ENCODE measurements at regions not wholly inside any gene's neighbourhood (a gene's known extent, or its start where the extent isn't known, plus 50 kb on each side); places are given as distances from the start of the nearest gene placed in this dataset.

GRCh38 chr3:23115171-23115877 is 87.8 kb upstream of the UBE2E2 start:
- DNase-seq (ENCODE audit: low spot score) (no peak), ATAC-seq (no peak)
- Mint-ChIP-seq H3K9me3 (no peaks in the 10 kb centered on the region), H3K27me3 (ENCODE audit: low read depth) (no peaks in the 10 kb centered on the region), H3K4me1 (peaks cover 13% of the 10 kb centered on the region), H3K4me3 (no peak overlapping the region), H3K36me3 (no peaks in the 10 kb centered on the region), H3K27ac (no peak overlapping the region)
- TF ChIP-seq CTCF (IDR thresholded peaks at IDR 0.05) (no peak), USF1 (CRISPR knock-in tag; IDR thresholded peaks at IDR 0.05) (no peak), ATF2 (CRISPR knock-in tag; IDR thresholded peaks at IDR 0.05; ENCODE audit: borderline replicate concordance, low read depth) (no peak), ETV6 (CRISPR knock-in tag; IDR thresholded peaks at IDR 0.05) (no peak)
- POLR2A ChIA-PET, result no interaction called here
- CTCF ChIA-PET, result no interaction called here

GRCh38 chr3:23116081-23116837 is 86.9 kb upstream of the UBE2E2 start:
- POLR2A ChIA-PET, result no interaction called here
- TF ChIP-seq ZNF138 (CRISPR knock-in tag; conservative IDR thresholded peaks at IDR 0.05) (no peak), ZNF317 (CRISPR knock-in tag; IDR thresholded peaks at IDR 0.05; ENCODE audit: borderline replicate concordance, low read depth) (no peak), PRRX2 (CRISPR knock-in tag; IDR thresholded peaks at IDR 0.05) (no peak), CREM (CRISPR knock-in tag; IDR thresholded peaks at IDR 0.05) (no peak), AR (CRISPR knock-in tag; IDR thresholded peaks at IDR 0.05) (no peak), USF2 (CRISPR knock-in tag; IDR thresholded peaks at IDR 0.05) (no peak), ZSCAN18 (CRISPR knock-in tag; IDR thresholded peaks at IDR 0.05) (no peak), TEAD4 (CRISPR knock-in tag; IDR thresholded peaks at IDR 0.05) (no peak), SMAD3 (CRISPR knock-in tag; IDR thresholded peaks at IDR 0.05; ENCODE audit: borderline replicate concordance) (no peak), GRHL2 (CRISPR knock-in tag; IDR thresholded peaks at IDR 0.05; ENCODE audit: insufficient replicate concordance, severe bottlenecking) (no peak)
- Mint-ChIP-seq H3K4me1 (peaks cover 13% of the 10 kb centered on the region), H3K27ac (no peak overlapping the region), H3K27me3 (ENCODE audit: low read depth) (no peaks in the 10 kb centered on the region), H3K9me3 (no peaks in the 10 kb centered on the region), H3K36me3 (no peaks in the 10 kb centered on the region), H3K4me3 (no peak overlapping the region)
- DNase-seq (ENCODE audit: low spot score) (no peak), ATAC-seq (no peak)
- CTCF ChIA-PET, result no interaction called here

All from WTC11 (cell line).